ENCODE measurements at regions not wholly inside any gene's neighbourhood (a gene's known extent, or its start where the extent isn't known, plus 50 kb on each side); places are given as distances from the start of the nearest gene placed in this dataset.

DNA sequence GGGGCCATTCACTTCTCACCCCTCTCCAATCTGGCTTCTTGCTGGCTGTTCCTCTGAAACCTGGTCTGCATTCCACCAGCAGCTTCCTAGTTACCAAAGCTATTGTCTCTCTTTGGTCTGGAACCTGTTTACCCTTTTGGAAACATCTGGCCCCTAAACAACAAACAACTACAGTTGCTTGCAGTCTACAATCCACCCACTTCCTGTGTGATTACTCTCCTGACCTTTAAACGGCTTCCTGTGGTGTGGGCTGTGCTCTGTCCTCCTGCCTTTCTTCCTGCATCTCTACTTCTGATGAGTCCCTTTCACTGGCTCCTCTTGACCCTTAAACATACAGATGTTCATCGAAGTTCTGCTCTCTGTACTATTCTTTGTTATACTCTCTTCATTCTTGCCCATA lies 303.8 kb downstream of the TDRD15 start:
- no peak for DNase-seq (ENCODE audit: low read depth in 2 of 2, low spot score in 1 of 2)

DNA sequence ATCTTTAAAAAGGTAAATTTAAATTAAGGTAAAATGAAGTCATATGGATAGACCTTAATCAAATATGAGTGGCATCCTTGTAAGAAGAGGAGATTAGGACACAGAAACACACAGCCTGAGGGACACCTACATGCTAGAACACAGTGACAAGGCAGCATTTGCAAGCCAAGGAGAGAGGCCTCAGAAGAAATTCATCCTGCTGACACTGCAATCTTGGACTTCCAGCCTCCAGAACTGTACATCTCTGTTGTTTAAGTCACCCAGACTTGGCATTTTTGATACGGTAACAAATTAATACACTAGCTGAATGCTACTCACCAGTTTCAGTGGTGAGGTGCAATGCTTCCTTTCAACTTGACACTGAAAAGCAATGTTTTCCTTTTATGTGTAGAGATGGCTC lies 305.0 kb downstream of the TDRD15 start:
- no peak for DNase-seq (ENCODE audit: low read depth in 2 of 2, low spot score in 1 of 2)

DNA sequence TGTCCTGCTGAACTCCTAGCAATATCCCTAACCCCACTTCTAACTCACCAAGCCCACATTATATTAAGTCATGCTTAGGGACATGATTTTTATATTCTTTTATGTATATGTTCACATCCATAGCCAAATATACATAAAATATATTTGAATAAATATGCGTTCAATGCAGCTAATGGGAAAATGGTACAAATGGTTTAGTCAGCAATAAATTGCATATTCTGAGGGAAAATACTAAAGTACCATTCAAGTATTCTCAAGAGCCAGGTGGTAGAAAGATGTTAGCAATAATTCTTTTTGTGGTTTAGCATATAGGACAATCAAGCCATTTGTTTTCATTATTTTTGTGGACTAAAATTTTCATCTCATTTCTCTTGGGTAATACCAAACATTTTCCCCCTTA lies 306.0 kb downstream of the TDRD15 start:
- no peak for DNase-seq (ENCODE audit: low read depth in 2 of 2, low spot score in 1 of 2)

DNA sequence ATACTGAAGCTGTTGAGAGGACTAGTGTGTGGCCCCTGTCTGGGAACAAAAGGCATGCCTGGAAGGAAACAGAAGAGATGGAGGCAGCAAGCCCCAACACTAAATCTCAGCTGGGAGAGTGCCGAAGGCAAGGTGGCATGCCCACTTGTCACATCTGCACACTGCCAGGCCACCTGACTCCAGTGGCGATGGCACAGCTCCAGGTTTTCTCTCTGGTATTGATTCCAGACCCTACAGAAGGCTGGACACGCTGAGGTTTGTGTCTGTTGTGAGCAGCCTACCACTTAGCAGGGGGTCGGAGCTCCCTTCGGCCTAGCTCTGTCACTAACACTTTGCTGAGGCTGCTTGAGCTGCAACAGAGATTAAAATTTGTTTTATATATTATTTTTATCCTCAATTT lies 307.3 kb downstream of the TDRD15 start:
- DNase-seq (ENCODE audit: low read depth in 2 of 2, low spot score in 1 of 2): no peak

DNA sequence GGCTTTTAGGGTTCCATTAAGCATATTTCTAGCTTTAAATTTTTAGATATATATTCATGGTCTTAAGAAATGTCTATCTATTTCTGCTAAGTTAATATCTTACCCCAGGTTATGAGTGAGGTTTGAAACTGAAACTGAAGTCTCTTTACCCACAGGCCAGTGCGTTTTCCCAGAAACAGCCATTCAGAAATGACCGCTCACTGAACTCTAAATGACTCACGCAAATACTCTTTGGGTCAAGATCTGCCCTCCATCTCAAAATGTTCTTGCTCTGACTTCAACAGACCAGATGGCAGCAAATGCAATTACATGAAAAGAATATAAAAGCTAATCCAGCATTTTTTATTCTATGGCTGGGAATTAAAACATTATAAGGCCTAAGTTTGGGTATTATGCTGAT lies 315.2 kb downstream of the TDRD15 start:
- DNase-seq (ENCODE audit: low read depth in 2 of 2, low spot score in 1 of 2): no peak

DNA sequence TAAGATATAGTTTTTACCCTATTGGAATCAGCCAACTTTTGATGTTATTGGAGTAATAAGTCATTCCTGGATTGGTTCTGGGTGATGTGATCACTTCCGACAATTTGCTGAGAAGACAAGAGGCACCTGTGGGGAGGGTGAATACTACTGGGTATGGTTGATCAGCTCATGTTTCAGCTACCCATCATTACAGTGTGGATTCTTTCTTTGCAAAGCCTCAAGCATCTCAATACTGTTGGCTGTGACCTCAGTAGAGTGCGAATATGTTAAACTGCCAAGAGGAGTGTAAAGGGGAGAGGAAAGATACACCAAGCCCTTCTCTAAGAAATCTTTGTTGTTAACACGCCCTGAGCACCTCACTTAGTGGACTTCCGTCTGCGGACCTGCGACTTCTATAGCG lies 317.7 kb downstream of the TDRD15 start:
- DNase-seq (ENCODE audit: low read depth in 2 of 2, low spot score in 1 of 2): no peak

DNA sequence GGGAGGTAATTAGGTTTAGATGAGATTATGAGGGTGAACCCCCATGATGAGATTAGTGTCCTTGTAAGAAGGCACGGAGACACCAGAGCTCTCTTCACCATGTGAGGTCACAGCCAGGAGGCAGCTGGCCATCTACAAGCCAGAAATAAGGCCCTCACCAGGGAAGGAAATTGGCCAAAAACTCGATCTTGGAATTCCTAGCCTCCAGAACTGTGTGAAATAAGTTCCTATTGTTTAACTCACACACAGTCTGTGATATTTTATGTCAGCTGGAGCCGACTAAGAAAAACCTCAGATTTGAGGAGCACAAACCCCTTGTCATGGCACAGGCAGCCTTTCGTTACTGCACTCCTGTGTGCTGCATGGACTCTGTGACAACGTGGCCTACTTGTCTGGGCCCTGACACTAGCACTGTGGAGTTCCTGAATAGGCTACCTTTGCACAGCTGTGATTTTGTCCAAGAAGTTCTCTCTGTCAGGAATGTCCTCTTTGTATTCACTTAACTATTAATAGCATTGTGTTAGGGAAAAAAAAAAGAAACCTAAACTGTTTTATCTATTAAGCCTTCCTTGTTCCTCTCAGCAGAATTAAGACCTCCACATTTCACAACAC lies 319.8 kb downstream of the TDRD15 start:
- no peak for DNase-seq (ENCODE audit: low read depth in 2 of 2, low spot score in 1 of 2)

DNA sequence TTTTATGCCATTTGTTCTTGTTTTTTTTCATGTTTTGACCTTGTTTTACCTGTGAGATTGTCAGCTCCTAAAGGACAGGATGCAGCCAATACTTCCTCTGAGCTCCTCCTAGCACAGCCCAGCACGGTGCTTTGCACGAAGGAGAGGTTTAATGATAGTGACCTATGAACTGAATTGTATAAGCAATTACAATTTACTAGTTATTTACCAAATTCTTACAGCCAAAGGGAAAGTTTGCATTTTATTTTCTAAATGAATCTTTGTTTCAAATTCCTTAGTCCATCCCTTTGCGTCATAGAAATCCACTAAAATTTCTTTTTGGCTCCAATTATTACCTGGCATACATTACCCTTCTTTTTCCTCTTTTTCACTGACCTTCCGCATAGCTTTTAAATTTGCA lies 326.1 kb downstream of the TDRD15 start:
- no peak for DNase-seq (ENCODE audit: low read depth in 2 of 2, low spot score in 1 of 2)

DNA sequence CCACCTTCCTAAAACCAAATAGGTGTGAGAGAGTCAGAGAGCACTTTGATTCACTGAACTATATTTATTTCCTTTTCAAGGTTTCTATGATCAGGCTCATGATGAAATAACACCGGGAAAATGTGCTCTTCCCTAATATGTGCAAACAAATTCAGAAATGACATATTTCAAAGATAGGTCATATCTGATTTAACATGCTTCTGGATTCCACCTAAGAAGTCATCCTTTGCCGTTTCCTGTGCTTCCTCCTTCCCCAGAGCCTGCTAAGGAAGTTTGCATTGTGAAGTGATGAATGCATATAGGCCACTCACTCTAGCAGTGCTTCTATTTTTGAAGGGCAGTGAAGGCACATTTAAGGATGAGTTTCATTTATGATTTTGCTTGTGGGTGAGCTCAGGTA lies 327.6 kb downstream of the TDRD15 start:
- DNase-seq (ENCODE audit: low read depth in 2 of 2, low spot score in 1 of 2): no peak

DNA sequence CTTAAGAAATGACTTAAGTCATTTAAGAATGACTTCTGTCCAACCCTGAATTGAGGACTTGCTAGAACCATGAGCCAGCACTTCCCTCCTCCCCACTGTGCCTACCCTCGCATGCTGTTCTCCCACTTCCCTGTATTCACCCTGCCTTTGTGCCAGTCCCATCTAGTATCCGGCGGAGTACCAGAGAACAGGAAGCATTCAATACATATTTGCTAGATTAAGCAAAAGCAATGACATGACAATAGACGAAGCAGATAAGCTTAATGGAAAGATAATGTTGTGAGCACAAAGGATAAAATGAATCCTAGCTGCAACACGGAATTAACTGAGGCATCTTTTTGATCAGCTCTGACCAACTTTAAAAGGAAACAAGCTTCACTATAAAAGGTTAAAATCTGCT lies 328.5 kb downstream of the TDRD15 start:
- no peak for DNase-seq (ENCODE audit: low read depth in 2 of 2, low spot score in 1 of 2)

DNA sequence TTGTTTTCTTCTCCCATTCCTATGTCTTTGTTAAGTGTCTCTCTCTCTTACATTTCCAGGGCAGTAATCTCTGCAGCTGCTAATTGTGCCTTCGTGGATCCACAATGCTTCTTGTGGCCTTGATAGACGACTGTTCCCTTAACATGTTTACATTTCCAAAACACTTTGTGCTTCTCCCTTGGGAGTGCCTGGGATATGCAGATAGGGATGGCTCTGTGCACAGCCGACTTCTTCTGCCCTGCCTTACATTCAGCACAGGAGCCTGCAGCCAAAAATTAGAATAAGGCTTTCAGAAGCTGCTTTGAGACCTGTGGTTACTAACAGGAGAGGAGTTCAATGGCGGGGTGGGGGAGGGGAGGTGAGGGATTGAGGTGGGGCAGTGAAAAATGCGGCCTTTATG lies 328.9 kb downstream of the TDRD15 start:
- DNase-seq (ENCODE audit: low read depth in 2 of 2, low spot score in 1 of 2): no peak

DNA sequence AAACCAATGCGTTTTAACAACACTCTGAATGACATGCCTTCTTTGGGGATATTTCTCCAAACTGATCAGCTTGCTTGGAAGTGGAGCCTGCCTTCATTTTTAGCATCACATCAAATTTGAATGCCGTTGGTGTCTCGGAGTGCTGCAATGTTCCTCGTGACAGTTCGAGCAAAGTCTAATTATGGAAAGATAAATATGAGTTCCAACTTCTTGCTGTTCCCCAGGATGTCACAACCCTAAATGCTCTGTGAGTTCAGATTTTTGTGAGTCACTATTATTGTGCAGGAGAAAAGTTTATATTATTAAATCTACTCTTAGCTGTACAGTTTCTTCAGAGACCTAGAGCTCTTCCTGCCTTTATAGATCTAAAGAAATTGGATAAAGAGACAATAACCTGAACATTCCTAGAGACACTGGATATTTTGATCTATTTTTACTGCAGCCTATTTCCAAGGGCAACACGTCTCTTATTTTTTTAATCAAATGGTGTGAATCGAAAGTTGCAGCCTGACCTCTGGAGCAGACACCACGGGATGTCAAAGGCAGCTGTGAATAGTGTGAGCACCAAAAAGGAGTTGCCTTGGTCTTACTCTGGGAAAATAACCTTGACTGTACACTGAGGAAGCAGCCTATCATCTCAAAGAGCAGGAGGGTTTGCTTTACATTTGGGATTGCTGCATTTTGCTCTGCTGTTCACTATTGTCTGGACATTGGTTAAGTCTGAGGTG lies 330.1 kb downstream of the TDRD15 start:
- DNase-seq (ENCODE audit: low read depth in 2 of 2, low spot score in 1 of 2): no peak

DNA sequence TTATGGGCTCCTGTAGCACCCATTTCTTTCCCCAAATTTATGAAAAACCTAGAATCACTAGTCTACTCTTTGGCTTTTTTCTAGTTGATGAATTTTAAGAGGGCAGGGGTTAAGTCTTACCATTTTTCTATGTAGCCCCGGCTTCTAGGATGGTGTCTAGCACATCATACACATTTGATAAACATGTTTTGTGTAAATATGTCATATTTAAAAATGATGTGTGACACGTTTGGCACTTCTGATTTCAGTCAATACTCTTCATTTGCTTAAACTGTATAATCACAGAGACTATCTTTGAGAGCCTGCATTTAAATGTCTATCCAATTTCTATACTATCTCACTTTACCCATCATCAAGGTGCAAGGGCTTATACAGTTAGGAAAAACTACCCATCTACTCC lies 331.1 kb downstream of the TDRD15 start:
- DNase-seq (ENCODE audit: low read depth in 2 of 2, low spot score in 1 of 2): no peak

DNA sequence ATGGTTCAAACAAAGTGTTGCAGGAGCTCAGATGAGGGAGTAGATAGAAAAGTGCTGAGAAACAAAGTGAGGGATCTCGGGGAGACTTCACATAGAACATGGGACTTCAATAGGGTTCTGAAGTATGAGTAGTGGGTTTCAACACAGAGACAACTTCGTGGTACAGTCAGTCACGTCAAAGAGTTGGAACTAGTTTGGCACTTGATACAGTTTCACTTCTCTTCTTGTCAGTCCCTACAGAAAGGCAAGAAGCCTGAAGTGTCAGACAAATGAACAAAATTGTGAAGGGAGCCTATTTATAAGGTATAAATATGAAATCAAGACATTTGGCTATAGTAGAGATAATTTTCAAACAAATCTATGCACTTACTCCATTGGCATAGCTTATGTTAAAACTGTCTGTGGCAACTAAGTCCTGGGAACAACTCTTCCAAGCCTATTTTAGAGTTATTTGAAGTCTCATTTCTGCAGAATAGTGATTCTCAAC lies 338.0 kb downstream of the TDRD15 start:
- DNase-seq (ENCODE audit: low read depth in 2 of 2, low spot score in 1 of 2): no peak

DNA sequence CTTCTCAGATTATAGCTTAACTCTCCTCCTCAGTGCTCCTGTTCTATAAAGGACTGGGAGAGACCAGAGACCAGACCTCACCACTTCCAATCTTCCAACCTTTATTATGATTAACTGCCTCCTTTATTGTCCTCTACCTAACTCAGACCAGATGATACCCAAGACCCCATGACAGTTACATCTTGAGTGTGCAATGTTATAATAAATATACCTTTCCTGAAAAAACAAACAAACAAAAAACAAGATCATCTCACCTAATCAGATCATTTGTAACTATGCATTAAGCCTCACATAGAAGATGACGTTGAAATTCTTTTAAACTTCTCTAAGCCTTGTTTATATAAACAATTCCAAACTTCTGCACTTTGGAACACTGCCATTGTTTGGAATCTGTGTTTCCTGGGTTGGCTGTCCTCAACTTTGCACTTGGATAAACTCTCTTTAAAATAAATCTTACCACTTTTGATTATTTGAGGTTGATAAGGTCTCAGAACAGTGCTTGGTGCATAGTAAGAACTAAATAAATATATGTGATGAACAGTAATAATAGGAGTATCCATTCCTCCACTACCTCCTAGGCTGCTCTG lies 342.7 kb downstream of the TDRD15 start:
- no peak for DNase-seq (ENCODE audit: low read depth in 2 of 2, low spot score in 1 of 2)

DNA sequence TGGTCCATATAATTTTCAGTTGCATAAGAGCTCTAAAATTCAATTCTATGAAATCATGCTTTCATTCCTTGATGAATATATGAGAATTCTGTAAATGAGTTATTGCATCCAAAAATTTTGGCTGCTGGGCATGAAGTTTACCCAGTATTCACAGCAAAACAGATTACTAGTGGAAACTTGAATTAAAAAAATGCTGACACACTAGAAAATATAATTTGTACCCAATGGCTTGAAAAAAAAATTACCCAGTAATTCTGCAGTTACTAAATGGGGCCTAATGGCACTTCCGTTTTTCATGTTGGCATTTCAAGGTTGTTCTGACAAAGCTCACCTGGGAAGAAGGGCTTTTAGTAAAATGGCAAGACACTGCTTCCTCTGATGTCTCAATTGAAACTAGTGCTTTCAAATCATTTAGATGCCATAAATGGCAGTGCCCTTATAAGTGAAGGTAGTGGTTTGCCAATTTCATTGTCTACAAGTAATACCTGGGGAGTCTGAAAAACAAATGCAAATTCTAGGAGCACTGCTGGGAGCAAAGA lies 343.6 kb downstream of the TDRD15 start:
- no peak for DNase-seq (ENCODE audit: low read depth in 2 of 2, low spot score in 1 of 2)

DNA sequence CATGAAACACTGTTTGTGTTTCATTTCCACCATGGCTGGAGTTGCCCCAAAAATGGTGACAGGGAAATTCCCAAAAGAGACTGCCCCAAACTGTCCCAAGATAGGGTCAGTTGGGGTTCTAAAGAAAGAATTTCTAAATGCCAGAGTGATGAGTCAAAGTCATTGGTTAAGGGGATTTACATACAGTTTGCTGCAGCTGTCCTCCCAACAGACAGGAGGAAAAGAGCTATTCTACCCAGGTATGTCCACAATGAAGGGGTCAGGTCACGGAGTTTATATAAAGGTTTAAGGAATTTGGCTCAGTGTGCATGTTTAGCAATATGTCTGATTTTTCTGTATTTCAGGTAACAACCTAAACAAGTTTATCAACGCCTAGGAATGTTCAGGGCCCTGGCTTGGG lies 344.1 kb downstream of the TDRD15 start:
- no peak for DNase-seq (ENCODE audit: low read depth in 2 of 2, low spot score in 1 of 2)

DNA sequence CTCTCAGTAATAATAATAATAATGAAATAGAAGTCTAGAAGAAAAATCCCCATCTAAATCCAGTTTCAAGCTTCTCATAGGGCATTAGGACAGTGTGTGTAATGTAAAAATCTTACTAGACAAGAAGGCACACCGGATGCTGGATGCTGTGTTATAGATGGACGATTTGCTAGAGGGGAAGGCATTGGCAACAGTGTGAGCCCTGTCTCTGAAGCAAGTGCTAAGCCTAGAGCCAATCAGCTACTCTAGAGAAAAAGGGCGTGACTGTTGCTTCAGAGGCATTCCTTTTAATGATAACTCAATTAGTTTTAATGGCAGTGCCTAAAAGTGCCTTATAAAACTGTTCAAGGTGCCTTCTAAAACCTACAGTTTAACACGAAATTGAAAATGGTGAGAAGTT lies 344.9 kb downstream of the TDRD15 start:
- DNase-seq (ENCODE audit: low read depth in 2 of 2, low spot score in 1 of 2): no peak

DNA sequence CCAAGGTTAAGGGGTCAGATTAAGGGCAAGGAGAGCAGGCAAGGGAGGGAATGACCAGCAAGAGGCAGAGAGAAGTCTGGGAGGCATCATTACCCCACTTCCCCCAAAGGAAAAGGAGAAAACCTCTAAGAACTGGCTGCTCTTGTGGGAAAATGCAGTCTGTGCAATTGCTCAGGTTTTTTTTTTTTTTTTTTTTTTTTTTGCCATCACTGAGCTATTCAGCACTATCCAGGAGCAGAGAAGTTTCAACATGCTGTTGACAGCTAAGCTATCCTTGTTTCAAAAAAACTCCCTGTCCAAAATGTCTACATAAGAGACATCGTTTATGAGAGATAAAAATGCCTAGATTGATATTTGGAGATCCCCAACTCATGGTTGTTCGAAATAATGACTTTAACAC lies 345.4 kb downstream of the TDRD15 start:
- DNase-seq (ENCODE audit: low read depth in 2 of 2, low spot score in 1 of 2): no peak

DNA sequence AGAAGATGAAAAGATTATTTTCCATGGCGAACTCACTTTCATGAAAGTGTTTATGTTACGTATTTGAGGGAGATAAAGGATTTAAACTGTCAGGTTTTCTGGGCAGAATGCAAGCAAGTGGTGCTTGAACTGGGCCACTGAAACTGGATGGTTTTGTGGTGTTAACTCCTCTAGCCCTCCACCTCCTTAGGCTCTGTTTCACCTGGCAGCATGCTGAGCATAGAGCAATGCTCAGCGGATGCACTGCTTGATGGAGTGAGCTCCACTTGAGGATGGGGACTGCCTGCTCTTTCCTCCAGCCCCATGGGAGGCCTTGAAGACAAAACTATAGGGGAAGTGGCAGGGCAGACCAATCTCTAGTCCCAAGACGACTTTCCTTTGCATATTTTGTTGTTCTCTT lies 345.8 kb downstream of the TDRD15 start:
- DNase-seq (ENCODE audit: low read depth in 2 of 2, low spot score in 1 of 2): no peak

DNA sequence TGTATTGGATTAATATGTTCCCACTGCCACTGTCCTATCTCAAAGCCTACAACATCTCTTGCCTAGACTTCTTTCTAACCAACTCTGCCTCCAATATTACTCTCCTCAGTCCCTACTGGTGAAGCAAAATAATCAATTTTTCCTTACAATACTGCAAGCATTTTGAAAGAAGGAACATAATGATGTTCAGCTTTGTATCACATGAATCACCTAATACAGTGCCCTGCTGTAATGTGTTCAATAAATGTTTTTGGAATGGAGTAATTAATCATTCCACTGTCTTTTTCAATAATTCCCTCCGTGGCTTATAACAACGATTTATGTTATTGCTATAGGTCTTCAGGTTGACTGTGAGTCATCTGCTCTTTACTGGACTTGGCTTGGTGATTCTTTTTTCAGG lies 356.4 kb downstream of the TDRD15 start:
- no peak for DNase-seq (ENCODE audit: low read depth in 2 of 2, low spot score in 1 of 2)

DNA sequence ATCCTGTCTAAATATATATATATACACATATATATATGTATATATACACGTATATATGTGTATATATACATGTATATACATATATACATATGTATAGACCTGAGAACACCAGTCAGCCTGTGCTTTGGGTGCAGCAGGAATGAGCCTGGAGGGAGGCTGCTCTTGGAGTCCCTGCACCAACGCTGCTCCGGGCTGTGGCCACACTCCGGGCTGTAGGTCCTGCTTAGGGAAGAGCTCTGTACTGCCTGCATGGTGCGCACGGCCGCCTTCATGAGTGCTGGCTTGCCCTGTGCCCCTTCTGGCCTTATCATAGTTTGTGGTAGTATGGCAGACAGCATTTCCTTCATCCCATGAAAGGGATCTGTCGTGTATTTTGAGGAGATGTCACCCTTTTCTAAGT lies 360.9 kb downstream of the TDRD15 start:
- no peak for DNase-seq (ENCODE audit: low read depth in 2 of 2, low spot score in 1 of 2)
